H7 (cell line): ENCODE measurements at regions not wholly inside any gene's neighbourhood (a gene's known extent, or its start where the extent isn't known, plus 50 kb on each side); places are given as distances from the start of the nearest gene placed in this dataset.
A peak's percentile ranks its signal among the peaks of the same experiment; 100 is the strongest.
"Not testable (repeated sequence)": the region's sequence is repeated elsewhere in the genome, so short reads cannot be mapped to it uniquely, and the experiment has no call there.

Experiments
- DNase-seq: peaks from one replicate; pipeline ENCODE4 v3.0.0; 2012
- H3K27me3 ChIP-seq: 2 replicates; pipeline ENCODE4 v1.6.0; 2011; ENCODE audit warnings: mild to moderate bottlenecking, low read length; ENCODE audit not compliant: control insufficient read depth, insufficient read depth
- H3K36me3 ChIP-seq: replicated peaks from 2 replicates; pipeline ENCODE4 v1.5.1; 2011; ENCODE audit warnings: low read length; ENCODE audit not compliant: control insufficient read depth, insufficient read depth
- H3K4me3 ChIP-seq: 2 replicates; pipeline ENCODE4 v1.5.1; 2011; ENCODE audit warnings: low read depth, mild to moderate bottlenecking, control low read depth, low read length, moderate library complexity; ENCODE audit not compliant: insufficient read depth

- not testable (repeated sequence) for H3K36me3 ChIP-seq, H3K4me3 ChIP-seq, H3K27me3 ChIP-seq, DNase-seq
Measured at GRCh38 chr1:148432318-148432717, 50.8 kb downstream of the PPIAL4G start.

- not testable (repeated sequence) for H3K4me3 ChIP-seq, H3K27me3 ChIP-seq, DNase-seq, H3K36me3 ChIP-seq
Measured at GRCh38 chr1:148429856-148430255, 53.2 kb downstream of the PPIAL4G start.

- H3K27me3 ChIP-seq, DNase-seq, H3K36me3 ChIP-seq, H3K4me3 ChIP-seq: not testable (repeated sequence)
Measured at GRCh38 chr1:148426940-148427611, 56.0 kb downstream of the PPIAL4G start.

GRCh38 chr1:148426385-148426784 lies 56.7 kb downstream of the PPIAL4G start:
- not testable (repeated sequence) for H3K4me3 ChIP-seq, H3K36me3 ChIP-seq, DNase-seq, H3K27me3 ChIP-seq

- H3K27me3 ChIP-seq, H3K36me3 ChIP-seq, H3K4me3 ChIP-seq, DNase-seq: not testable (repeated sequence)
Measured at GRCh38 chr1:148424143-148425003, 58.7 kb downstream of the PPIAL4G start.

- not testable (repeated sequence) for H3K36me3 ChIP-seq, H3K4me3 ChIP-seq, DNase-seq, H3K27me3 ChIP-seq
Measured at GRCh38 chr1:148422921-148423320, 60.2 kb downstream of the PPIAL4G start.

GRCh38 chr1:148417241-148417640 lies 65.9 kb downstream of the PPIAL4G start:
- not testable (repeated sequence) for H3K36me3 ChIP-seq, H3K4me3 ChIP-seq, DNase-seq, H3K27me3 ChIP-seq

GRCh38 chr1:148413385-148413784 lies 69.7 kb downstream of the PPIAL4G start:
- not testable (repeated sequence) for H3K4me3 ChIP-seq, H3K27me3 ChIP-seq, H3K36me3 ChIP-seq, DNase-seq

GRCh38 chr1:148404786-148405568 lies 78.1 kb downstream of the PPIAL4G start:
- H3K36me3 ChIP-seq, H3K27me3 ChIP-seq, DNase-seq, H3K4me3 ChIP-seq: not testable (repeated sequence)

GRCh38 chr1:148403925-148404324 lies 79.2 kb downstream of the PPIAL4G start:
- not testable (repeated sequence) for H3K4me3 ChIP-seq, H3K36me3 ChIP-seq, H3K27me3 ChIP-seq, DNase-seq

GRCh38 chr1:148403085-148403456 lies 80.0 kb downstream of the PPIAL4G start:
- H3K4me3 ChIP-seq: peak overlapping the region; percentile 53; the same call in 1 of the 2 replicates
- not testable (repeated sequence) for H3K36me3 ChIP-seq, DNase-seq, H3K27me3 ChIP-seq

- H3K27me3 ChIP-seq, H3K36me3 ChIP-seq: not testable (repeated sequence)
- peak overlapping the region; percentile 53 for H3K4me3 ChIP-seq
- DNase-seq: peak; percentile 53
Measured at GRCh38 chr1:148402152-148403084, 80.7 kb downstream of the PPIAL4G start.

GRCh38 chr1:148397516-148397915 lies 85.6 kb downstream of the PPIAL4G start:
- not testable (repeated sequence) for DNase-seq, H3K27me3 ChIP-seq, H3K4me3 ChIP-seq, H3K36me3 ChIP-seq

- not testable (repeated sequence) for DNase-seq, H3K27me3 ChIP-seq, H3K36me3 ChIP-seq, H3K4me3 ChIP-seq
Measured at GRCh38 chr1:148392505-148392904, 90.6 kb downstream of the PPIAL4G start.
